ENCODE measurements at regions not wholly inside any gene's neighbourhood (a gene's known extent, or its start where the extent isn't known, plus 50 kb on each side); places are given as distances from the start of the nearest gene placed in this dataset.

DNA sequence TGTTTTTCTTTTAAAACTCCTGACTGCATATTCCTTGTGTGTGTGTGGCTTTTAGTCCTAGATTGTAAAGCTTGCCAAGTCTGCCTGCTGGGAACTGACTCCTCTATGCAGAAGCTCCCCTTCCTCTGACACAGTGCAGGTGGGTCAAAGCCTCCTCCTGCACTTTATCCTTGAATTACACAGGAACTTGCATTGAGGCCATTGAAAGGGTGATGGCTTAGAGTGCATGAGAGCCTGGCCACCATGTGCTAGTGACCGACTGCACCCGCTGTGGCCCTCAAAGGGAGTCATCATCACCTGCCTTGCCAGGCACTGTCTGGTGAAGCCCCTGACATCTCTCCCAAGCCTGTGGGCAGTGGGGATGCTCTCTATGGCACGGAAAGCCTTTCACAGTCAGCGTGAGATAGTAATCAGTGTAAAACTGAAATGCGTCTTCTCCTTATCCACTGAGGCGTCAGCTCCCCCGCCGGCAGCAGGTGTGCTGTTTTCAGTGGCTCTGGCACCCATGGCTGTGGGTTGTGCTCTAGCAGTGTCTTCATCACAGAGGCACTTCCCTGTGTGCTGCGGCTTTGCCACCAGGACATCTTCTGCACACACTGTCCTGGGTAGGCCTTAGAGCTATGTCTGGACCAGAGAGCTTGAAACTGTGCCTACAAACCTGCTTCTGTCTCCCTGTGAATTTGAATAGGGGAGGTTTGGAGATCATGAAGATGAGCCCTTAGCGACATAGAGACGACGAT is 87.9 kb downstream of the THBS2 start:
- DNase-seq (ENCODE audit: low spot score): no peak

DNA sequence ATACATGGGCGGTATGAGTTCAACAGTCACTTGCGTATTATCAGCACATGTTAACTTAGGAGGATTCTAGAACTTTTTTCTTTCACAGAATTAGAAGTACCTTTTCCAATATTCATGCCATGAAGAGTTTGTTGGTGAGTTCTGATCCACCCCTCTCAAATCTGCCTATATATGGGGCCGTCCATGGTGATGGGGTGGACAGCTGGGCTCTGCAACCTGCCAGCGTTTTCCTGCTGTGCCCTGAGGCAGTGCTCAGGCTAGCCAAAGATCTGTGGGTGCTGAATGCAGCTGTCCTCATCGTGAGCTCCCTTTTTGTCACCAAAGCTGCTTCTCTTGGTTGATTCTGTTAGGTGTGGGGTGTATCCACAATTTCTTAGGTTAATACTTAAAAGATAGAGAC is 88.7 kb downstream of the THBS2 start:
- DNase-seq (ENCODE audit: low spot score): no peak

DNA sequence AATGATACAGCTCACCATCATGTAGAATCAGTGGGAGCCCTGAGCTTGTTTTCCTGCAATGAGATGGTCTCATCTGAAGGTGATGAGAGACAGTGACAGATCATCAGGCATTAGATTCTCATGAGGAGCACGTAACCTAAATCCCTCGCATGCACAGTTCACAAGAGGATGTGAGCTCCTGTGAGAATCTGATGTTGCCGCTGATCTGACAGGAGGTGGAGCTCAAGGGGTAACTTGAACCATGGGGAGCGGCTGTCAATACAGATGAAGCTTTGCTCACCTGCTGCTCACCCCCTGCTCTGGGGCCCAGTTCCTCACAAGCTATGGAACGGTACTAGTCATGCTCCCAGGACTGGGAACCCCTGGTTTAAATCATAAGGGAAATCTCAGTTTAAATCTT is 89.2 kb downstream of the THBS2 start:
- no peak for DNase-seq (ENCODE audit: low spot score)

DNA sequence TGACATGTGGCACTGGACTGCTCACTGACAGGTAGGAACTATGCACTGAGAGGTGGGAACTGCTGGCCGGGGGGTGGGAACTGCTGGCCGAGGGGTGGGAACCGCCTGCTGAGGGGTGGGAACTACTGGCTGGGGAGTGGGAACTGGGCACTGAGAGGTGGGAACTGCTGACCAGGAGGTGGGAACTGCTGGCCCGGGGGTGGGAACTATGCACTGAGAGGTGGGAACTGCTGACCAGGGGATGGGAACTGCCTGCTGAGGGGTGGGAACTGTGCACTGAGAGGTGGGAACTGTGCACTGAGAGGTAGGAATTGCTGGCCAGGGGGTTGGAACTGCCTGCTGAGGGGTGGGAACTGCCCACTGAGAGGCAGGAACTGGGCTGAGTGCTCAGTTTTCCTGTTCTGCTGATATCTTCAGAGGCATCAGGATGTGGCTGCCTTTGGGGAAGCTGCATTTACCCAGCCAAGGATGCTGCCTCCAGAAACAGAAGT is 90.2 kb downstream of the THBS2 start:
- DNase-seq (ENCODE audit: low spot score): no peak

DNA sequence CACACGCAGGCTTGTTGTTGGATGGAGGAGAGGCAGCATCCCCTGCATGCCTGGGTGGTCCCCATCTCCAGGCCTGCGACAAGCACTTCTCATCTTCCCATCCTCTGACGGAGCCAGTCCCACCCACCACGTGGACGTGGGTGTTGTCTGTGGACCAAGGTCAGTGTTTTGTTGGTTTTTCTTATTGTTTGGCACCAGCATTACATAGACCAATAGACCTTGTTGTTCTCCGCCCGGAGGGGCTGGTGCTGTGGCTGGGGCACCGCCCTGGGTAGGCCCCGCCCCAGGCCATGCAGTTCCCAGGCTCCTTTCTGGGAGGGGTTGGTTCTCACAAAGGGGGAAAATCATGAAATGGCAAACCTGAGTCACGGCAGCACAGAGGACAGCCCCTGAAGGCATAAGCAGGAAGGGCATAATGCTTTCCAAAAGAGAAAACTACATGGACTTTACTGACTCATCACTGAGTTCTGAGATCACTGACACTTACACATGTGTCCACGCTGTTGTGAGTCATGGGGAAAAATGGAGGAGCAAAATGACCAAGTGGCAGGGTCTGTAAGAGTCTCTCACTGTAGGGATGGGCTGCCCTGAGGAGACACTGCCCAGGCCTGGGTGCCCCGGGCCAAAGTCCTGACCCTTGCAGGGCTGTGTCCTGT is 90.8 kb downstream of the THBS2 start:
- DNase-seq (ENCODE audit: low spot score): no peak

DNA sequence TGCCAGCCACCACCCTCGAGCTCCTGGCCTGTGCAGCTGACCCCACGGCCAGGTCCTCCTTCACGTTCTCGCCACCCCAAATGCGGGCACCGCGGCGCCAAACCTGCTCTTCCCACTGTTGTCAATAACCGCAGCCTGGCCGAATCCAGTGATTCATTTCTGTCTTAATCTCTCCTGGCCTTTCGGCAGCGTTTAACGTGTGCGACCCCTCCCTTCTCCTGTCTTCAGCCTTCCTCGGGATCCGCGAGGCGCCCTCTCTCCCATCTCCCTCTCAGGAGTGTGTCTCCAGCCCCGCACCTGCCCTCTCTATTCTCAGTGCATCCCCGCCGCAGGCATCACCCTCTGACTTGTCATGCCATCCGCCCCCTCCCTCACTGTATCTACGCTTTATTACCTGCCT is 91.4 kb downstream of the THBS2 start:
- DNase-seq (ENCODE audit: low spot score): no peak

DNA sequence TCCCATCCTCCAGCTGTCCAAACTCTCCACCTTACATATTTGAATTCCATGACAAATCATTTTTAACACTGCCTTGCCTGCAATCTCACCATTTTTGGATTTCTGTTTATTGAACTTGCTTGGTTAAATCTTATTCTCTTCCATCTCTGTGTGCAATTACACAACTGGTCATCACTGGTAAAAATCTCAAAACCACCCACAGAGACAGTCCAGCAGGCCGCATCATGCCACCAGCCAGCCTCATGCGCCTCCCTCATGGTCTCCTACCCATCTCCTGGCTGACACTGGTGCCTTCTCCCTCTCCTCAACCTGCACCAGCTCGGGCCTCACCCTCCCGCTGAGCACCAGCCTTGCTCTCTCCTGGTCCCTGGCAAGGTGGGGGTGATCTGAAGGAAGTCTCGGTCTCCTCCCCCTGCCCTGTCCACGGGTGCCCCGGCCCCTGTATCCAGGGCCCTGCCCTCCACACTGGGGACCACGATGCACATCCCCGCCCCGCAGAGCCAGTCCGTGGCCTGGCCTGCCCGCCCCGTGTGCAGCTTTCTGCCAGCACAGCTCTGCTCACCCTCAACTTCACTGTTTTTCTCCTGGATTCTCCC is 92.0 kb downstream of the THBS2 start:
- DNase-seq (ENCODE audit: low spot score): no peak

DNA sequence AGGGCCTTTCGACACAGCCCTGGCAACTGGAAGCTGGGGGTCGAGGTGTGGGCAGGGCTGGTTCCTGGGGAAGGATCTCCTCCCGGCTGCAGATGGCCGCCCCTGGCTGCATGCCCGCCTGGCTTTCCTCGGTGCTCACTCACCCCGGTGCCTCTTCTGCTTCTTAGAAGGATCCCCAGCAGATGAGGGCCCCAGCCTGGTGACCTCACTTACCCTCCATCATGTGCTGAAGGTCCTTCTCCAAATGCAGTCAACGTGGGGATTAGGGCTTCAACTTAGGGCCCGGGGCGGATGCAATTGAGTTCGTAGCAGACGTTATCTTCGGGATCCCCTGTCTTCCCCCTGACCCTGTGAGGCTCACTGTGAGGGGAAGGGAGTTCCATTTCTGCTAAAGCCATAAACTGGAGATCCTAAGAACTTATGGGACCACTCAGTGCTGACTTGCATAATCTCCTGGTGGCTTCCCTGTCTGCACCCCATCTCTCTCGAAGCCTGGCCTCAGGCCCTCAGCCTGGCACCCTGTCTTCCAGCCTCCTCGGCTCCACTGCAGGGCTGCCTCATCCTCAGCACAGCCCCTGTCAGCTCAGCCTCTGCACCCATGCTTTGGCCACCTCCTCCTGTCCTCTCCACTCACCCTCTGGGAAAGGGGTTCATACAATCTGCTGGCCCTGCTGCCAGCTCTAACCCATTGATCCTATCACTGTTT is 92.6 kb downstream of the THBS2 start:
- no peak for DNase-seq (ENCODE audit: low spot score)

DNA sequence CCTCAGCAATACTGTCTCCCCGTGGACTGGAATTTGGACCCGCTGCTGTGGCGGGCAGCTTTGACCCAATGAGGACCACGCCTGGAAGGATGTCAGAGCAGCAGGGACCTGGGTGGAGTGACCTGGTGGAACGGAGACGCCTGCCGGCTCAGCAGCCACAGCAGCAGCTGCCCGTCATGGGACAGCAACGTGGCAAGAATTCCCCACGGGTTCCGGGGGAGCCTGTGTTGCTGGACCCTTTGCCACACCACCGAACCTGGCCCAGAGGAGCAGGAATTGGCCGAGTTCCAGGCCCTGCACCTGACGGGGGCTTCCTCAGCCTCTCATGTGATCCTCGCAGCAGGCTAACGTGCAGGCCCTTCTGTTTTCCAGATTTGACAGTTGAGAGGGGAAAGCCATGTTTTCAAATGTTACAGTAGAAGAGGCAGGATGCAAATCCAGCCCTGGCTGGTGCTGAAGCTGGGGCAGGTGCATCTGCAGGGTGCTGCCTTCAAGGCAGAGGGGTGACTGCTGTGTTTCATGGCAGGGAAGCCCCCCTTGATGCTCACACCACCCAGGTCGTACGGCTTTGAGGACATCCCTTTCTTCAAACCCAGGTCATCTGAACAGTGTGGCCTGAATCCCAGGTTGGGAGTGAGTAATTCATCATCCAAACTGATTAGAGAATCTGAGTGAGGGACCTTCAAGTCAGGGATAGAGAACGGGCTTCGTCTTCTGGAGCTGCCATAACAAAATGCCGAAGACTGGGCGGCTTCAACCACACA is 93.4 kb downstream of the THBS2 start:
- no peak for DNase-seq (ENCODE audit: low spot score)

DNA sequence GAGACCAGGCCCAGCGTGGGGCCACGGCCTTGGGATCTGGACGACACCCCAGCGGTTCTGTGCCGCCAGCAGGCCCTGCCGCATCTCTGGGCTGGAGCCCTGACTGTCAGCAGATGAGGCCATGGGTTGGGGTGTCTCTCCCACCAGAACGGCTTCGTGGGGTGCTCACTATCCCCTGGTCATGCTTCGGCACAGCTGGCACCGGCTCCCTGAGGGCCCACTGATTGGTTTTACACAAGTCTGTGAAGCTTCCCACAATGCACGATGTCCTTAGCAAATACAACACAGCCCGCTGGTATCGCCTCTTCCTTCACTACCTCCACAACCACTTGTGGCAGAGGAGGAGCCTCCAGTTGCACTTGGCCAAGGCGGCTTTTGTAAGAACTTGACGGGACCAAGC is 94.3 kb downstream of the THBS2 start:
- no peak for DNase-seq (ENCODE audit: low spot score)

DNA sequence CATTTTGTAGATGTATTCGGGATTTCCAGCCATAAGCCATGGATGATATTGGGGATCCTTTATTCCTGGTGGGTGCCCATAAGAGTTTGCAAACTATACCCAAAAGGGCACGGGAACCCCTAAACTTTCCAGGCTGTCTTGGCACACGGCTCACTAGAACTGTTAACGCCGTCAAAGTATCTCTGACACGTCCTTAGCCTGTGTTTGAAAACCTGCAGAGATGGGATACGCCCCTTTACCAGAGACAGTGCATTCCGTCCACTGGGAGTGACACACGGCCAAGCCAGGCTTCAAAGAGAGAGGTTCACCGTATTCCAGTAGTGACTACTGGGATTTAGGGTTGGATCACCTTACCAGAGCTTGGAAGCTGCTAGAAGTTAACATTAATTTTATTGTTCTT is 95.0 kb downstream of the THBS2 start:
- DNase-seq (ENCODE audit: low spot score): no peak

DNA sequence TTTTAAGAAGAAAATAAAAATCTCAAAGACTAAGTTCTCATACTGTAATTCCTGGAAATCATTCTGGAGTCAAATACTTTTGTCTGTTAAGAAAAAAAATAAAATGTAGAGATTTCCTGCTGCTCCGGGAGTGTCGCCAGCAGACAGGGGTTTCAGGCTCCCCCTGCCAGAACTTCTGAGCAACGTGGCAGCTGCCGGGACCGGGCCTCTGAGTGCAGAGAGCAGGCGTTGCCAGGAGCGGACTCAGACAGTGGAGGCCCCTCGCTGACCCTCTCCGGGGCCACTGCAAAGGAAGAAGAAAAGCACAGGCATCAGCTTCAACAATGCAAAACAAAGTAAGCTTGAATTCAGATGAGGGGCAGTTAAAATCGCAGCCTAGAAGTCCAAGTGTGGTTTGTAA is 95.5 kb downstream of the THBS2 start:
- no peak for DNase-seq (ENCODE audit: low spot score)

DNA sequence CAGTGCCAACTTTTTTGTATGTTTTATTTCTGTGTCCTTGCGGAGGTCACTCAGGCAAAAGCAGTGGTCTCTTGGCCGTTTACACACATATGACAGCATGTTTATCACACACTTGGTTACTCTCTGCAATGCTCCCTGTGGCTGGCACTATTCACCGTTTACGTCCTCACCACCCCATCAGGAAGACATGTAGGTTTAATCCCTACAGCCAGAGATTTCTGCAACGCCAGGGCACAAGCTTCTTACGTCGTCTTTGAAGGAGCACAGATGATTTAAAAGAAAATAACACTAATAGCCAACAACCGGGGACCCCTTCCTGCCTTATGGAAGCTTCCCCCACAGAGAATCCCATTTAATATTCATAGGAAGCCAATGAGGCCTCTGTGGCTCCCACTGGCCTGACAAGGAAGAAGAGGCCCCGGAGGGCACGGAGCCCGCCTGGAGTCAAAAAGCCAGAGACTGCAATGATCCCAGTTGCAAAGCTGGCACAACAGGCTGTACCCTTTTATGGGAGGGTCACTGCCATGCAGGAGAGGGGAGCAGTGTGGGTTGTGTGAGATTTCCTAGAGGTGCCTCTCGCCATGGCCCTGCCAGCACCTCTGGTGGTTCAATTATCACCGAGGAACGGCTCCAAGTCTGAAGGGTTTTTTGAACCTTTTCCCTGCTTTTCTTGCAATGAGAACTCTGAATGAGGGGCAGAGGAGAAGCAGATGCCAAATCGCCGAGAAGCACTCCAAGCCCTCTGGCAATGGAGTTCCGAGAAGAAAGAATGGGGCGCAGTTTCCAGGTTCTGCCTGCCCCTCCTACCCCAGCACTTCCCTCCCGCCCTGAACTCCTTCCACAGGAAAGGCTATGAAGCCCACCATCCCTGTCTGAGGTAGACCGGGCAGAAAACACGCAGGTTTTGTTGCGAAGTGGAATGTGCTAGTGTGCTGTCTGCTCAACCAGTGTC is 96.2 kb downstream of the THBS2 start:
- DNase-seq (ENCODE audit: low spot score): no peak

DNA sequence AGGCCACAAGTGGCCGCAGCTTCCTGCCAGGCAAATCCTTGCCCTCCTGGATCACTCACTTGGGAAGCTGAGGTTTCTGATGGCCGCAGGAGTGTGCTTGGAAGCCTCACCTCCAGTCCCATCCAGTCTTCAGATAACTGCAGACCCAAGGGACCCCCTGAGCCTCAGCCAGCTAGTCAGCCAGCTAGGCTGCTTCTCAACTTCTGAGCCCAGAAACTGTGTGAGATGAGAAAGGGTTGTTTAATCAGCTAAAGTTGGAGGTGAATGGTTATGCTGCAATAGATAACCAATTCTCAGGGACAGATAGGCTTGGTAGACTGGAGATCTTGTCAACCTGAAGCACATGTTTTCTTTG is 96.9 kb downstream of the THBS2 start:
- DNase-seq (ENCODE audit: low spot score): no peak

DNA sequence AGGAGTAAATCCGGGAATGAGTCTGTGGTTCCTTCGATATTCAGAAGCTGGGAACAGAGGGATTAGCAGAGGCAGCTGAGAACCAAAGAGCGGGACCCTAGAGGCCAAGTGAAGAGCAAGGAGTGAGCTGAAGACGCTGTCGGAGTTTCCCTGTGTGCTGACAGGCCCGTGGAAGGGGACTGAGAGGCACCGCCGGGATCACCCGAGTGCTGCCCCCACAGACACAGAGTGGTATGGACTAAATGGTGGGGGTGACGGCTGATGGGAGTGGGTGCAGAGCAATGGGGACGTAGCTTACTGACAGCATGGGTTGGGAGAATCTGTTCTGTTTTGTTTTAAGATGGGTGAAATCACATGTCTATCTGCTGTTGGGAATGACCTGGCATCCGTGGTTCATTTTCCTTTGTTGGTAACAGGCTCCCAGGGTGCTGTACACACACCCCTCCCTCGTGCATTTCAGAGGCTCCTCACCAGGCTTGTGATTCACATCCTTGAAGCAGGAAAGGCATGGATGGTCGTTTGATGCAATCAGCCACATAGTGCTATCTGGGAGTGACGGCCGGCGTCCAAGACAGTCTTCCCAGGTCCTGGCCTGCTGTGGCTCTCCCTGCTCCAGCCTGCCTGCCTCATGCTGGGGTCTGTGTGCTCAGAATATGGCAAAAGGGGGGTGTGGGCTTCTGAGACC is 97.4 kb downstream of the THBS2 start:
- no peak for DNase-seq (ENCODE audit: low spot score)

DNA sequence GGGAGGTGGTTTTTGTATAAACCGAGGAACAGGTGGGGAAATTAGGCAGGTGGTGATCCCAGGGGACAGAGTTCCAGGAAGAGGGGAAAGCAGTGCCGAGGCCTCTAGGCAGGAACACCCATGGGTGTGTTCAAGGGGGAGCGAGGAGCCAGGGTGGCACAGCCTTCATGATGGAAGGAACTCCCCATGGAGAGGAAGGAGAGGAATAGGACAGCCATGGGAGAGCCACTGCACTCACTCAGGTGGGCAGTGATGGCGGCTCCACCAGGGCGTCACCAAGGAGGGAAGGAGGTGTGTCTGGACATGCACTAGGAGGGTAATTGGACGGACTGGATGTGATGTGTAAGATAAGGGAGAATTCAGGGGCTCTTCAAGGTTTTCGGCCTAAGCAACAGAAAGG is 98.2 kb downstream of the THBS2 start:
- DNase-seq (ENCODE audit: low spot score): no peak

DNA sequence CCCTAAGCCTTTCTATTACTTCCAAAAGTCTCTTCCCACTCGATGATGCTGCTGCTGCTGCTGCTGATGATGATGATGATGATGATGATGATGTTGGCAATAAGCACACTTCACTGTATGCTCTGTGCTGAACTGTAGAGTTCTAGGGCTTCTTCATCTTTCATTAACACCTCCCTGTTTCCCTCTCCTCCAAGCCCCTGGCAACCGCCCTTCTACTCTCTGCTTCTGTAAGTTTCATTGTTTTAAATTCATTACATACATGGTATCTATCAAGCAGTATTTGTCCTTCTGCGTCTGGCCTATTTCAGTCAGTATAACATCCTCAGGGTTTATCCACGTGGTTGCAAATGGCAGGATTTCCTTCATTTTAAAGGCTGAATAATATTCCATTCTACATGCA is 100.2 kb downstream of the THBS2 start:
- no peak for DNase-seq (ENCODE audit: low spot score)

DNA sequence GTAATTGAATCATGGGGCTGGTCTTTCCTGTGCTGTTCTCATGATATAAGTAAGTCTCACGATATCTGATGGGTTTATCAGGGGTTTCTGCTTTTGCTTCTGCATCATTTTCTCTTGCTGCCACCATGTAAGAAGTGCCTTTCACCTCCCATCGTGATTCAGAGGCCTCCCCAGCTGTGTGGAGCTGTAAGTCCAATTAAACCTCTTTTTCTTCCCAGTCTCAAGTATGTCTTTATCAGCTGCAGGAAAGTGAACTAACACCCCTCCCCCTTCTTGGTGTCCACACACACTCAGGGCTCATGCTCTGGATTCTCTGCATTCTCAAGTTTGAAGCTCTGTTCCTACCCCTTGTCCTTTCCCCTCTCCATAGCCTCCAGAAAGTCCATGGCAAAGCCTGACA is 107.1 kb downstream of the THBS2 start:
- DNase-seq (ENCODE audit: low spot score): no peak

DNA sequence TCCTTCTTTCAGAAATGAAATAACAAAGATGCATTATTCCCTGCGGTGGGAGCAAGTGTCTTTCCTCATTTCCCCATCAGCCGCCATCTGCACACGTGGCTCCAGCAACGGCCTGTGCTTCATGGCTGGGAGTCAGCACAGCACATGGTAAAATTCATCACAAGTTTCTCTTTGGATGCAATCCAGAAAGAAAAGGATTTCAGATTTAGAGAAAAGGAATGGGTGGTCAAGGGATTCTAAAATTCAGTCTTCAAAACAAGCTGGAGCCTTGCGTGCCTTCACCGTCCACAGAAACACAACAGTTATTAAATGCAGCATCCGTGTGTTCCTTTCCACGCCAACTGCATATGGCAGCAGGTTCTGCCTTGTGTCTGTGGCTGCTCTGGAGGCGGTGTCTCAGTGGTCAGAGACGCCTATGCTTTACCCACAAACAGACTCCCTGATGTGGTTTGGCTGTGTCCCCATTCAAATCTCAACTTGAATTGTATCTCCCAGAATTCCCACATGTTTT is 107.6 kb downstream of the THBS2 start:
- DNase-seq (ENCODE audit: low spot score): no peak

DNA sequence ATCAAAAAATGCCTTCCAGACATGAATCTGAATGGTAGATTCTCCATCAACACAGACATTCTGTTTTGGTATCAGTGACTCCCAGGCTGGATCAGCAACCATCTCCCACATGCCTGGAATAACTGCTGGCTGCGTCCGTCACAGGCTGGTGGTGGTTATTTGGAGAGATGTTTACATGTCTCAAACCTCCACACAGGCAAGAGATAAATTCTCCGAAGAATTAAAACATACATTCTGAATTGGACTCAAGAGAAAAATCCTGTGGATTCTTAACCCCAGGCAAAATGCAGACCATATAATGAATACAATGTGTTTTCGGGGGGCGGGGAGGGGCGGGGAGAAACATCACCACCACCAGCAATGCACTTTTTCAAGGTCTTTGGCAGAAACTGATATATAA is 108.2 kb downstream of the THBS2 start:
- DNase-seq (ENCODE audit: low spot score): no peak
